ENCODE measurements at regions not wholly inside any gene's neighbourhood (a gene's known extent, or its start where the extent isn't known, plus 50 kb on each side); places are given as distances from the start of the nearest gene placed in this dataset.
"Not testable (repeated sequence)": the region's sequence is repeated elsewhere in the genome, so short reads cannot be mapped to it uniquely, and the experiment has no call there.

DNA sequence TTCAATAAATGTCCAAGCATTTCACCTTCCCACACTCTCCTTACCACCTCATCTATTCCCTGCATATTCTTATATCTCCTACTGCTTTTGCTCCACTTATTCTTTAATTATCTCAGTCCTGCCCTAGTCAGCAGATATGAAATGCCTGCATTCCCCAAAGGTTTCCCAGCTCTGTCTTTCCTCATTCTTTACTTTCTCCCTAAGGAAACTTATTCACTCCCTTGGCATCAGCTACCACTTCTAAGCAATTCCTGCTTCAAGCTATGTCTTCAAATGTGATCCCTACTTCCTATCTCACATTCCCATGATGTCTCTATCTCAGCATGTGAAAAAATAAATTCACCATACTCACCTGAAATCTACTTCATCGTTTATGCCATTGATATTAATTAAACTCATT lies 111.8 kb downstream of the CAPZA3 start:
- no peak for DNase-seq (ENCODE audit: low spot score)

DNA sequence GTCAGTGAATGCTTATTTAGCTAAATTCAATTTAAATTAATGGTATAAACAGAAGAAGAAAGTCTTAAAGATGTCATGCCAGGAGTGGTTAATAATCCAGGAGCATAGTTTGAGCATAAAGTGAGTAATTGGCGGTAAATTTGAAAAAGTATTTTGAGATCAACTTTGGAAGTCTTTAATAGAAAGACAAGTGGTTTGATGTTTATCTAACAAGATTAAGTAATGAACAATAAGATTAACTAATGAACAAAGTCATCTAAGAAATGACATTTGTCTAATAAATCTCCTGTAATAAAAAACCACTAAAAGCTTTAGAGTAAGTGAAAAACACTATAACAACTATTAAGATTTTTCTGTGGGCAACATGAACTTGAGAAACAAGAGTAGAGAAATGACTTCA lies 112.8 kb downstream of the CAPZA3 start:
- no peak for DNase-seq (ENCODE audit: low spot score)

DNA sequence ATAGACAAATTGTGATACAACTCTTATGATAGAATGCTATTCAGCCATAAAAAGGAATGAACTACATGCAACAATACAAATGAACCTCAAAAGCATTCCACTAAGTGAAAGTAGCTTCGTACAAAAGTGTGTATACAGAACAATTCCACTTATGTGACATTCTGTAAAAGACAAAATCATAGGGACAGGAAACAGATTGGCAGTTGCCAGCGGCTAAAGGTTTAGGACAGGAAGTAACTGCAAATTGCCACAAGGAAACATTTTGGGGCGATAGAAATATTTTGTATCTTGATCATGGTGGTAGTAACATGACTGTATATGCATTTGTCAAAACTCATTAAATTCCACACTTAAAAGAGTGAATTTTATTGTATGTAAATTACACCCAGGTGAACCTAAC lies 113.4 kb downstream of the CAPZA3 start:
- no peak for DNase-seq (ENCODE audit: low spot score)

DNA sequence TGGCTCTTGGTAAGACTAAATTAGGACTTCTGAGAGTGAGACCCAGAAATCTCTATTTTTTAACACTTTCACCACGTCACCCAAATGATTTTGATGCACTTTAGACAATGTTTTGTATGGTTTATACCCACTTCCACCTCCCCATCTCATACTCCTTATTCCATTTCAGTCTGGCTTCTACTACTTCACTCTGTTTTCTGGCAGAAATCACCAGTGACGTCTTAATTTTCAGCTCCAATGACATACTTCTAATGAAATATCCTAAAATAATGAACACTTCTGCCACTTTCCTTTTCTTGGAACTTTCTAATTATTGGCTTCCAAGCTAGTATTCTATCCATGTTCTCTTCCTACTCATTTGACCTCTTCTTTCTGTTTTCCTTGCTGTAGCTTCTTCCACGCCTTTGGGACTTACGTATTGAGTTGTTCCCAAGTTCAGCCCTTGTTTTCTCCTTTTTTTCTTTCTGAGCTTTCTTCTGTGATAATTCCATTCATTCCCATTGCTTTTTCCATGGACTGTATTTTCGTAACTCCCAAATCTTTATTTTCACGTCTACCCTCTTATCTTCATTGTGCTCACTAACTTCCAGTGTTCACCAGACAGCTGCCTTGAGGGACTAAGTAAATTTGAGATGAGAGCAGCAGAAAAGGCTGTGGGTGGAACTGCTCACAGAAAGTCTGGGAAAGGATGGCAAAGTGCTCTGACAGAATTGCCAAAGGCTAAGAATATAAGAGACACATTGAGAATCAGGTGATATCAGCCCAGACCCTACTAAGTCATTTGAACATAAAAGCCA lies 115.8 kb downstream of the CAPZA3 start:
- no peak for DNase-seq (ENCODE audit: low spot score)

DNA sequence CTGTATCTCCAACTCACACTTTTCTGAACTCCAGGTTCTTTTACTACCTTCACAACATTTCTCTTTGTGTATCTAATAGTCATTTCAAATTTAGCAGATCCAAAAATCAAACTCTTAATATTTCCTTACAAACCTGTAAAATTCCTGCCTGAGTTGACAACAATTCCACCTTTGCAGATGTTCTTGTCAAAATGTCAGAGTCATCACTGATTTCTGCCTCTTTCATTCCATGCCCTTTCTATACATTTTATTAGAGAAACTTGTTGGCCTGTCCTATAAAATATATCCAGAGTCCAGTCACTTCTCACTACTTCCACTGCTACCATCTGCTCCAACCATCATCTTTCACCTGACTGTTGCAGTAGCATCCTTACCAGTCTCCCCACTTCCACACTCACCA lies 119.7 kb downstream of the CAPZA3 start:
- no peak for DNase-seq (ENCODE audit: low spot score)

DNA sequence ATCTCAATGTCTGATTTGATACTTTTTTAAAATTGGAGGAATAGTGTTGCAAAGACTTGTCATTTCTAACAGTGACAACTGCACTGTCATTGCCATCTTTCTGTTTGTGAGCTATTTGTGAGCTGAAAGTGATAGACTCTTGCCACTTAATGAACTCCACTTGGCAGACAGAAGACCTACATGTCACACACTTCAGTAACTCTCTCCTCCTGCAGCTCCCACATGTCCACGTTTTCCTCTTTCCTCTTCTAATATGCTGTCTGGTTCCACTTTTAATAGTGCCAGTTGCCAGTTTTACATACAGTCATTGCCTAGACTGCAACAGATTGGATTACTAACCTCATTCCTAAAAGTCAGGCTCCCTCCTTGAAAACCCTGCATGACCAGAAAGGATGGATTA lies 121.5 kb downstream of the CAPZA3 start:
- no peak for DNase-seq (ENCODE audit: low spot score)

DNA sequence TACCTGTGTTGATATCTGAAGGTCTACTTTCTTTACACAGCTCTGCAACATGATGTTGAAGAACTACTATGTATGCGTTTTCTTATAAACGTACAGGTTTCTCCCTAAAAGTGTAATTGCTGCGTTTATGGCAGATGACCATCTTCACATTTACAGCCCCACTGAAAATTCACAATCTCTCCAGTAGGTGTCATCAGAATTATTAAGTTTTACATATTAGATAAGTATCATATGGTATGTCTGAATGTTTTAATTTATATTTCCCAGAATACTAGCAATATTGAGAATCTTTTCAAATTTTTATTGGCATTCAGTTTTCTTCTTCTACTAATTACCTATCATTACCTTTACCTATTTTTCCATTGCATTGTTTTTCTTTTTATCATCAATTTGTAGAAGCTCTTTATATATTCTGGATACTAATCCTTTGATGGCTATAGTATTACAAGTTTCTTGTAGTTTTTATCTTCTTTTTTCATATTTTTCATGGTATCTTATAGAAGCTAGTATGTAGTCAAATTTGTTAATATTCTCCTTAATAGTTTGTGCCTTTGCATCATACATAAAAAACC lies 123.5 kb downstream of the CAPZA3 start:
- no peak for DNase-seq (ENCODE audit: low spot score)

DNA sequence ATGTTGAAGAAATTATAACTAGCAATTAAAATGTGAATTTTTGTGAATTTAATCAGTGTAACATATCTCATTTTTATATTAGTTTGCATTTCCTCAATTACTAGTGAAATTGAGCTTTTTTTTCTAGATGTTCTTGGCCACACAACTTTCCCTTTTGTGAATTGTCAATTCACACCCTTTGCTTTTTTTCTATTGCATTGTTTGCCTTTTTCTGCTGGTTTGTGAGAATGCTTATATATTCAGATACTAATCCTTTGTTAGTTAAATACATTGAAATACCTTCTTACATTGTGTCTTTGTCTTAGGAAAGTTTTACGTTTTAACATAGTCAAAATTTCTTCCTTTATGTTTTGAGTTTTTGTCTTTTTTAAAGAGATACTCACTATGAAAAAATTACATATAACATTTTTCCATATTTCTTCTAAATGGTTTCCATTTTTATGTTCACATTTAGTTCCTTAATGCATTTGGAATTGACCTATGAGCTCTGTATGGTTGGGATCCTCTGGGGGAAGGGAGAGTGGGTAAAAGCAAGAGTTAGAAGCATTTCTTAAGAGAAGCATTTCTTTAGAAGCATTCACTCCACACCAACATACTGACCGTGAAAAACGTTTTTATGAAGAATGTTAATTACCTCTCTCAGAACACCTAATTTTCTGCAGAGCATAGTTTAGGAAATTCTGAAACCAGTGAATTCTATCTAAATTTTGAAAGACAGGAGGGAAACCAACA lies 126.0 kb downstream of the CAPZA3 start:
- no peak for DNase-seq (ENCODE audit: low spot score)

DNA sequence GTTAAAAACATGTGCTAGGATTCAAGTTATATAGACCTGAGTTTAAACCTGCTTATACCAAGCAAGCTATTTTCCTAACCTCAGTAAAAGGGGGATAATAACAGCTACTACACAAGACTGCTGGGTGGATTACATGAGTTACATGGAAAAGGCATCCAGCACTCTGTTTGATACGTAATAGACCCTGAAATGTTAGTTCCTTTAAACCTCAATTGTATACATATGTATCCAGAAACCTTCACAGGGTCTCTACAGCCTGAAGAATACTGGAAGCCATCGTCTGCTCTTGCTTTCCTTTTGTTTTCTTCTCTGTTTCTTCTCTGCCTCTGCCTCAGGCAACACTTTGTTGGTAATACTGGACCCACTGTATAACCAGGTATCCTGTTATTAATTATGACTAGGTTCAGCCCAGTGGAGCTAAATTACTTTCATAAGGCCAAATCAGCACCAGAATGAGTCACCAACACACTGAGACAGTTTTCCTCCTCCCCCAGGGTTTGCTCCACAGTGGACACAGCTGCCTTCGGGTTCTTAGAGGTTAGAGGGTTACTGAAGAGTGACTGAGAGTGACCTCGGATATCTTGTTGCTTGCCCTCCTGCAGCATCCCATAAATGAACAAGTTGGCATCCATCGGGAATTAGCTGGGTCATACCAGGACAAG lies 127.1 kb downstream of the CAPZA3 start:
- no peak for DNase-seq (ENCODE audit: low spot score)

DNA sequence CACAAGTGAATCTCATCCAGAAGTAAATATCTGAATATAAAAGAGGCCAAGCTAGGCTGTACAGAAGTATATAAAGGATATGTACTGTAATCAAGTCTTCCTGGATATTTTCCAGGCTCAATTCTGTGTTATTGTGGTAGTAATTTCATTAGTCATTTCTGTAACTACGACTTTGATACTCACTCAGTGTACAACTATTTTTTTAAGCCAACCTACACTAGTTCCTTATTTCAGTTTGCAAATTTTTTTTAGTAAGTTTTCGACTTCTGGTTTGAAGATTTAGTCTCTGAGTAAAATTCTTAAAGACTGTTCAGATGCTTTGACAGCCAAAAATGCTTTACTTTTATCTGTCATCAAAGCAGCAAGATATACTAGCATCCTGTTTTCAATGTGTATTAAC lies 130.8 kb downstream of the CAPZA3 start:
- DNase-seq (ENCODE audit: low spot score) = no peak

DNA sequence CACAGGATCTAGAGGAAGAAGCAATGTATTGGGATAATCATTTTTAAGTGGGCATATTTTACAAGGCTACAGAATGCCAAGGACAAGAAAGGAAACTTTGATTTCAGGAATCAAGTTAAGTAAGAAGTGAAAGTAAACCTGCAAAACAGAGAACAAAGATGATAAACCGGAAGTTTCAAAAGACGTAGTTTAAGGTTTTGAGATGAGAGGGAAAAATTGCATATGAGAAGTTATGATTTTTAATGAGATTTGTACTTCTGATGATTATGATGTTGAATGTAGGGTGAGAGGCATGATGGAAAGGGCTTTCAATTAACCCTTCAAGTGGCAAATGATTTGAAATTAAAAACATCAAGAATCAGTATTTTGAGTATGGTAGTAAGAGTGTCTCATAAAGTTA lies 134.9 kb downstream of the CAPZA3 start:
- no peak for DNase-seq (ENCODE audit: low spot score)

DNA sequence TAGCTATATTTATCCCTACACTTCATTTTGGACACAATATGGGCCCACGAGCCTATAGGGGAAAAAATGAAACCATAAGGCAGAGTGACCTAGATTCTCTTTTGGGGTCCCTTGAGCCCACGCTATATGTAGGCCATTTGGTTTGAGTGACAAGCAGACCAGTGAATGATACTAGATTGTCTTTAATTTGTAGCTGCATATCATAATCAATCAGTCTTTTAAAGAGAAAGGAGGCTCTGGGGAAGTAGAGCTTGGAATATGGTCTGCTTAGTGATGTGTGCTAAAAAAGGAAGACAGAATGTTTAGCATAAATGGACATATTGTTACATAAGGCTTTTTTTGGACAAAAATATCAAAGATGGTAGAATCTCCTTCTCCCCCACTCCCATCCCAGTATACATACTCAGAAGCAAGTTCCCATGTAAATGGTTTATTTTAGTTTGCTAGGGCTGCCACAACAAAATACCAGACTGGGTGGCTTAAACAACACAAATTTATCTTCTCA lies 140.8 kb downstream of the CAPZA3 start:
- no peak for DNase-seq (ENCODE audit: low spot score)

DNA sequence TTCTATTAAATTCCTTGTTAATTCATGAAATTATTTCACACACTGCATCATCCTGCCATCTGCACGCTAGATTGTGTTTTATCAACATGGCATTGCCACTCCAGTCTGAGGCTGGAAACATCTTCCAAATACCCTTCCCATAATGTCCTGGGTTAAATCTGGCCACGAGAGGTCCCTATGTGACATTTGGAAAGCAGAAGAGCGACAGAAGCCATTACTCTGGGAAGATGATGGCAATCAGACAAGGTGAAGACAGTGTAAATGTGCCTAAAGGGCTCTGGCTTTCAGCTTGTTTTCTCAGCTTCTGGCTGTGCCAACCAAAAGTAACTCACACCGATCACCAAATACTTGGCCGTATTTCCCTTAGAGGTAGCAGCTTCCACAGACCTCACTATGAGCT lies 144.8 kb downstream of the CAPZA3 start:
- DNase-seq (ENCODE audit: low spot score) = peak; percentile 8

DNA sequence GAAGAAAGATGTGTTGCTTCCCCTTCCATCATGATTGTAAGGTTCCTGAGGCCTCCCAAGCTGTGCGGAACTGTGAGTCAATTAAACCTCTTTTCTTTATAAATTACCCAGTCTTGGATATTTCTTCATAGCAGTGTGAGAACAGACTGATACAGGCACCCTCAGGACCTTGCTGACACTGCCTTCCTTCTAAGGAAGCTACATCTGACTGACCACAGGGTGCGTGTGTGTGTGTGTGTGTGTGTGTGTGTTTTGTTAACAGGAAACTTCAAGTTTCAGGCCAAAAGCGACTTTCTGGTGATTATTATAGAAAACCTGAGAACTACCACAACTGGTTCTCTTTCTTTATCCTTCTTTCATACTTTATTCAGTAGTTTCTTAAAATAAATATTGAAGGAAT lies 149.0 kb downstream of the CAPZA3 start:
- DNase-seq (ENCODE audit: low spot score) = no peak

DNA sequence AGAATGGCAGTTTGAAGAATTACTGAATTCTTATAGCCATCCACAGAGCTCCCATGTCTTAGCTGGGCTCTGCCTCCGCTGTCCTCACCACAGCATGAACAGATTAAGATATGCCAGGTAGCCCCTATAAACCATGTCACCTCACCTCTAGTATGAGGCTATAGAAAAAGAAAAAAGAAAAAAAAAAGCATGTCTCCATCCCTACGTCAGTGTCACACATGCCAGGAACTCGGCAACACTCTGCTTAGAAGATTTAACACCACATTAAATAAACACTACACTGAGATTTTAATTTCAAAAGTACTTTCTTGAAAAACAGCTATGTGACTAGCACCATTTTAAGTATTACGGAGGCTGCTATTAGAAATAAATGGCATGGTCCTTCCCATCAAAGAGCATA lies 149.4 kb downstream of the CAPZA3 start:
- DNase-seq (ENCODE audit: low spot score) = no peak

DNA sequence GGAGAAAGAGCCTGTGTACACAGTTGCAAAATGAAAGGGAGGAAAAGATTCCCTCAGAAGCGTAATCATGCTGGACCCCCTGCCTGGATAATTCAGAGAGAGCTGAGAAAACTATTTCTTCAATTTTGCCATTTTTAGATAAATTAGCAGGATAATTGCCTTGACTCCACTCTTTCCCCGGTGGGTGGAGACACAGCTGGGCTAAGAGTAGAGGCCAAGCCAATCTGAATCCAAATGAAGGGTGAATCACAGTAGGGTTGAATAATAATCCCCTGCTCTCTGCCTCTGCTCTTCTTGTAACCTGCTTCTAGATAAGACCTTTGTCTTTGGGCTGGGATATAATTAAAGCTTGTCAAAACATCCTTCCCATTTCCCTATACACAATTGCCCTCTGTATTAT lies 150.1 kb downstream of the CAPZA3 start:
- DNase-seq (ENCODE audit: low spot score) = no peak

DNA sequence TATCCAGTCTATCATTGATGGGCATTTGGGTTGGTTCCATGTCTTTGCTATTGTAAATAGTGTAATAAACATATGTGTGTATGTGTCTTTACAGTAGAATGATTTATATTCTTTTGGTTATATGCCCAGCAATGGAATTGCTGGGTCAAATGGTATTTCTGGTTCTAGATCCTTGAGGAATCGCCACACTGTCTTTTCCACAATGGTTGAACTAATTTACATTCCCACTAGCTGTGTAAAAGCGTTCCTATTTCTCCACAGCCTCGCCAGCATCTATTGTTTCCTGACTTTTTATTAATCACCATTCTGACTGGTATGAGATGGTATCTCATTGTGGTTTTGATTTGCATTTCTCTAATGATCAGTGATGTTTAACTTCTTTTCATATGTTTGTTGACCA lies 152.7 kb downstream of the CAPZA3 start:
- DNase-seq (ENCODE audit: low spot score) = not testable (repeated sequence)

DNA sequence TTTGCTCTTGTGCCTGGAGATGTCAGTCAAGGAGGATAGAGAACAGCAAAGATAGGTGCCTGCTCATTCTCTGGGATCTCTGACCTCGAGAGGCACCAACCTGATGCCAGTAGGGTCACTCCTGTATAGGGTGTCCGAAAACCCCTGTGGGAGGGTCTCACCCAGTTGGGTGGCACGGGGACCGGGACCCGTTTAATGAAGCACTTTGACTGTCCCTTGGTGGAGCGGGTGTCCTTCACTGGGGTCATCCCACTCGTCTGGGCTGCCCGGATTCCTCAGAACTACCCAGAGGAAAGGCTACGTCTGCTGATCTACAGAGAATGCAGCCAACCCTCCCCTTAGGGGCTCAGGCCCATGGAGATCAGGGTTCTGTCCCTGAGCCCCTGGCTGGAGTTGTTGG lies 157.6 kb downstream of the CAPZA3 start:
- DNase-seq (ENCODE audit: low spot score) = no peak

DNA sequence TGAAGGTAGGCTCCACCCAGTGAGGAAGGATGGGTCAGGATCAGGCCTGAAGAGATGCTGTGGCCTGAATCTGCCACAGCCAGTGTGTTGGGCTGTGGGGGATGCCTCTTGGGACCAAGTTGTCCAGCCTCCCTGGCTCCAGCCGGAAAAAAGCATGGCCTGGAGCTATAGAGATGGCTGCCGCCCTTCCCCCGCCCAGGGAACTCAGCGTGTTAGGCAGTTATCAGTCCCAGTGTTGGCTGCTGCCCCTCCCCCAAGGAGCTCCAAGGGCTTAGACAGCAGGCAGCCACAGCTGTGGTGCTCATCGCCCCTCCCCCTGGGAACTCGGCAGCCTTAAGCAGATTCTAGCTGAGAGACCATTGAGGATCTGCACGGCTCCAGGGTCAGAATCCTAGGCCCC lies 158.0 kb downstream of the CAPZA3 start:
- no peak for DNase-seq (ENCODE audit: low spot score)

DNA sequence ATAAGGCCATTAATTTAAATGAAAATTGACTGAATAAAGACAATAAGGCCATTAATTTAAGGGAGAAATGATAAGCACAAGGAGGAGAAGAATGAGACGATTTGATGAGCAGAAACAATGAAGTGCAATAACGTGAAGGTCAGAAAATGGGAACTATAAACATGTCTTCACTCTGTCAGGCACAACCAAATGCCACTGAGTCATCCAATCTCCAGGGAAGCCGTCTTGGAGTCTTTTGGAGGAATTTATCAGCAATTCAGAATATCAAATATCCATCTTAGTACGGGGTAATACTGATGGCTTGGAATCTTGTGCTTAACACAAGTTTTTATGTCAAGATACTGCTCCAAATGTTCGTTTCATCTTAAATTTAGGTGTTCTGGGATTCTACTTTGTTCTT lies 159.9 kb downstream of the CAPZA3 start:
- no peak for DNase-seq (ENCODE audit: low spot score)

DNA sequence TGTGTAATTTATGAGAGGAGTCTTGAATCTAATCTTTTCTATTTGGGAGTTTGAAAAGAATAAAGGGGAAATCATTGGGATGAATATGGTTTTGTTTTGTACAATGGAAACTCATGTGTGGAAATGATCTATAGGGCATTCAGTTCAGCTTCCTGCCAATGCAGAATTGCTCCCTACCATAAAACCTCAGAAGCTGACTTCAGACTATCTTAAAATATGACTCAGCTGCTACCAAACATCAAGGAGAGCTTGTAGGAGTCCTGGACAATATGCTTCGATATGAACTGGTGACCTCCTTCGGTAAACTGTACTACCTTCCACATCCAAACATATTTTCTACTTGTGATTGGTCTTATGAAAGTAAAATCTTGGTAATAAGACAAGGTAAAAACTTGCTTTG lies 160.6 kb downstream of the CAPZA3 start:
- DNase-seq (ENCODE audit: low spot score) = no peak

DNA sequence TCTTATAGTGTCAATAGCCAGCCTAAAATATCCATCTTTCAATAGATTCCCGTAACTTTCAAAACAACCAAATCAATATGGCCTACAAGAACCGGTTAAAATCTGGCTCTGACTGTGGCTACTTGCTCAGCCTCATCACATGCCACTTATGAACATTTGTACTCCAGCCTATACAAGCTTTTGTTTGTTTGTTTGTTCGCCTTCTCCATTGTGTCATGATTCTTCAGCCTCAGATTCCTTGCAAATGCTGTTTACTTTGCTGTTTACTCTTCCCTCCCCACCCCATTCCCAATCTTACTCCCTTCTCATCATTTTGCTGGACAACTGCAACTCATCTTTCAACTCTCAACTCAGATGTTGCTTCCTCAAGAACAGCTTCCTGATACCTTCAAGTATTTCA lies 161.2 kb downstream of the CAPZA3 start:
- DNase-seq (ENCODE audit: low spot score) = no peak
